T47D (cell line): ENCODE measurements at regions not wholly inside any gene's neighbourhood (a gene's known extent, or its start where the extent isn't known, plus 50 kb on each side); places are given as distances from the start of the nearest gene placed in this dataset.
A peak's percentile ranks its signal among the peaks of the same experiment; 100 is the strongest.

ENCODE experiments used
- DNase-seq, 2 experiments: peaks; one replicate each; pipeline versions ENCODE4 v3.0.0 to v3.0.0-alpha.2; 2011 to 2012; ENCODE audit warnings: low read depth in 1 of 2, low spot score in 1 of 2
- JUND ChIP-seq: IDR thresholded peaks from 2 replicates; pipeline ENCODE4 v1.6.1; 2012; ENCODE audit warnings: low read depth
- in situ Hi-C: cut with HindIII; loops from 2 replicates; pipeline ENCODE4 v1.10.0; 2016; ENCODE audit warnings: low sequenced_read_pairs, low pct_unique_long_range_greater_than_20kb

GRCh38 chr6:28747083-28747630, 176.6 kb downstream of the TRIM27 start:
- DNase-seq: no peak
- TF ChIP-seq JUND: no peak
- in situ Hi-C loops: no loop called here

GRCh38 chr6:28747631-28748157, 176.1 kb downstream of the TRIM27 start:
- no peak for TF ChIP-seq JUND
- in situ Hi-C loops: no loop called here
- peak in 1 of 2 experiments; percentile 68 for DNase-seq

DNA sequence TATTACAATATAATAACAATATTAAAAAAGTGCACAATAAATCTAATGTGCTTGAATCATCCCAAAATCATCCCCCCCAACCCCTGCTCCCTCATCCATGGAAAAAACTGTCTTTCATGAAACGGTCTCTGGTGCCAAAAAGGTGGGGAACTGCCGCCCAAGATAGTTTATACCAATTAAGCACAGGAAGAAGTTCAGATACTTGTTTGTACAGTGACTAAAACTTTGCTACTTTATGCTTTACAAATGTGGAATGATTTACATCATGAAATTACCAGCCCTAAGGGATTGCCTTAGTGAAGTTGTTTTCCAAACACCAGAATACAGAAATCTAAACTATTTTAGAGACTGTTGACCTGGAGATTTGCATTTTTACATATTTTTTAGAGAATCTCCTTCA, 175.6 kb downstream of the TRIM27 start:
- in situ Hi-C loops: no loop called here
- no peak for DNase-seq
- no peak for TF ChIP-seq JUND

DNA sequence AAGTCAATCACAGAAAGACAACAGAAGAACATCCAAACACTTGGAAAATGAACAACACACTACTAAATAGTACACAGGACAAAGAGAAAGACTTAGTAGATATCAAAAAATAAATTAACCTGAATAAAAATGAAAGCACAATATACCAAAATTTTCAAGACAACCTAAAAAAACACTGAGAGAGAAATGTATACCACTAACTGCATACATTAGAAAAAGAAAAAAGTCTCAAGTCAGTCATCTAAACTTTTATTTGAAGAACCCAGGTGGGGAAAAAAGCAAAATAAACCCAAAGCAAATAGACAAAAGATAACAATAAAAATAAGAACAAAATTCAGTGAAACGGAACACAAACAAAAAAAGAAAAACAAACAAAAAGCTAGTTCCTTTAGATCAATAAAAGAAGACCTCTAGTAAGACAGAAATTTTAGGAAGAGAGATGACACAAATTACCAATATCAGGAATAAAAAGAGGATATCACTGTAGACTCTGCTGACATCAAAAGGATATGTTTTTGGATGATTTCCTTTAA, 172.8 kb downstream of the TRIM27 start:
- no peak for TF ChIP-seq JUND
- in situ Hi-C loops: no loop called here
- no peak for DNase-seq

DNA sequence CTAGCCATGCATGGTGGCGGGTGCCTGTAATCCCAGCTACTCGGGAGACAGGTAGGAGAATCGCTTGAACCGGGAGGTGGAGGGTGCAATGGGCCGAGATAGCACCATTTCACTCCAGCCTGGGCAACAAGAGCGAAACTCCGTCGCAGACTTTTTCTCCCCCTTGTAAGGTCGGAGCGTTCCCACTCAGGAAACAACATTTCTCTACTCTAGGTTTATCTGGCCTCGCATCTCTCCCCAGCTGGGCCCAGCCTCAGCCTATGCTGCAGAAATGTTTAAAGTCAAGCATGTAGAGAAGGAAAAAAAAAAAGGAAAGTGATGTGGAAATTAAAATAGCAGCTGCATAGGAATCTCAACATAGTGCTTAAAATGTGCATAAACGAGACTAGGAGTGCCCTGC, 172.3 kb downstream of the TRIM27 start:
- no peak for TF ChIP-seq JUND
- no peak for DNase-seq
- in situ Hi-C loops: no loop called here

DNA sequence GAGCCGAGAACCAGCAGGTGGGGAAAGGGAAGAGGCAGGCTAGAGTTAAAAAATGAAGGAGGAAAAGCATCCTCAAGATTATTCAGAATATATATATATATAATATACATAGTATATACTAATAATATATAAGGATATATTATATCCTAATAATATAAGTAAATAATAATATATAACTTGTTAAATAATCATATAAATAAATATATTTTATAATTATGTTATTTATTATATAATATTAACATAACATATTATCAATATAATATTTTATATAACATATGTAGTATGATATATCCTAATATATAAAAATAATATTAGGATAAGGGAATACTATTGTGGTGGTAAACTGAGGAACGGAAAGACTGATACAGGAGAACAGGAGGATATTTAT, 171.8 kb downstream of the TRIM27 start:
- in situ Hi-C loops: no loop called here
- DNase-seq: no peak
- no peak for TF ChIP-seq JUND

- TF ChIP-seq JUND: no peak
- DNase-seq: peak in 1 of 2 experiments; percentile 31
- in situ Hi-C loops: no loop called here
Measured at GRCh38 chr6:28757429-28758045, 166.2 kb downstream of the TRIM27 start.

DNA sequence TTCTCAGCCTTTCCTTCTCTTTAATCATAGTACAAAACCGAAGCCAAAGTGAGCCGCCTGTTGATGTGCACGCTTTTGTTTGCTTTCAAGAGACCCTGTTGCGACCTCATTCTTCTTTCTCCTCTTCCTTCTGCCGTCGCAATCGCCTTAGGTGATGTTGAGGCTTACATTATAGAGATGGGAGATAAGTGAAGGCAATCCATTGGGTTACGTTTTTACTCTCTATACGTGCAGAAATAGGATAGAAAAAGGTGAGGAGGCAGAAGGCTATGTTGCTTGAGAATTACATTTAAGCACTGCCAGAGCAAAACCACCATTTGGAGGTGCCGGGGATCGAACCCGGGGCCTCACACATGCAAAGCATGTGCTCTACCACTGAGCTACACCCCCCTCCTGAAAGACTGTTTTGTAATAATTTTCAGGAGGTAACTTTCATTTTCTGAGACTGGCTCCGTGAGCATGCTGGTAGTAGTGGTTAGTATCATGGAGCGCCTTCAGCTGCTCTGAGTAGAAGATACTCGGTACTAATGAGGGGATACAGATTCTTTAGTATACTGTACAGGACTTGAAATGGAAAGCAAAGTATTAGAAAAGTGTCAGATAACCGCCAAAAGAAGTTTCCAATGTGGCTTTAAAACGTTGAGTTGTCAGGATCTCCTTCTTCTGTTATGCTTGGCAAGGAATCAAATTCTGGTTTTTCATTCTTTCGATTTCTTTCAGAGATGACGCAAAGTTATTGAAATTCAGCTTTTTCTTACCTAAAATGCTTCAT, 165.6 kb downstream of the TRIM27 start:
- TF ChIP-seq JUND: no peak
- in situ Hi-C loops: no loop called here
- DNase-seq: peak in 1 of 2 experiments; percentile 65

DNA sequence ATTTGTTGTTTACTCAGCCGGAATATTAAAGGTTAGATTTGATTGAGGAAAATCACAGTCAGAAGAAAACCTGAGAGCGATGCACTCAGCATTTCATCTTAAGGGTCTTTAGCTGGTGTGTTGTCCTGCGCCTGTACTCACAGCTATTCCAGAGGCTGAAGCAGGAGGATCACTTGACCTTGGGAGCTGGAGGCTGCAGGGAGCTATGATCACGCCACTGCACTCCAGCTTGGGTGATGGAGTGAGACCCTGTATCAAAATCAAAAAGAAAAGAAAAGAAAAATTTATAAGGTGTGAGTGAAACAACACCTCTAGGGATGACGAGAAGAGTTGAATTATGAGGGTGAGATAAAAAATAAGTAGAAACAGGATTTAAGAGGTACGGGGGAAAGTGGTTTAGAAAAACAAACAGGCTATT, 165.0 kb downstream of the TRIM27 start:
- DNase-seq: no peak
- TF ChIP-seq JUND: no peak
- in situ Hi-C loops: no loop called here

DNA sequence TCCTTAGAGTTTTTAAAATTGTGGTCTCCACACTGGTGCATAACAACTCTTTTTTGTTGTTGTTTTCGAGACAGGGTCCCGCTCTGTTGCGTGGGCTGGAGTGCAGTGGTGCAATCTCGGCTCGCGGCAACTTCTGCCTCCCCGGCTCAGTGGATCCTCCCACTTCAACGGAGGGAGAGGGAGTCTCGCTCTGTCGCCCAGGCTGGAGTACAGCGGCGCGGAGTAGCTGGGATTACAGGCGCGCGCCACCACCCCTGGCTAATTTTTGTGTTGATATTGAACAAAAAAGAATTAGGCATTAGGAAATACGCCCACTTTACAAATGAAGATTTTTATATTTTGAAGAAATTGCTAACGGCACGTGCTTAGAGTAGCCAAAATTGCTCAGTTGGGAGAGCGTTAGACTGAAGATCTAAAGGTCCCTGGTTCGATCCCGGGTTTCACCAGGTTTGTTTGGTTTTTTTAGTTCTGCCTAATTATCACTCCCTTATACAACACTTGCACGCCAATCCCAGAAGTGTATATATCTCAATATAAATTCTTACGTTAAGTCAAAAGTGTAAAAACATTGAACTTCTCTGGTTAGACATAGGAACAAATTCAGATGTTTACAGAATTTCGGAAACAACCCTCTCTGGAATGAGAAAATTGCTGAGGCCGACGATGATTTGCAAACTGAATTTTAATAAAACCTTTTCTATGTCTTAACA, 159.6 kb downstream of the TRIM27 start:
- DNase-seq: no peak
- no peak for TF ChIP-seq JUND
- in situ Hi-C loops: no loop called here

GRCh38 chr6:28764761-28765282, 159.0 kb downstream of the TRIM27 start:
- in situ Hi-C loops: no loop called here
- no peak for DNase-seq
- no peak for TF ChIP-seq JUND

GRCh38 chr6:28765978-28766351, 157.8 kb downstream of the TRIM27 start:
- DNase-seq: peak in 1 of 2 experiments; percentile 42
- in situ Hi-C loops: no loop called here
- TF ChIP-seq JUND: no peak
